Activated CD8-positive, alpha-beta T cell treated with anti-CD3 and anti-CD28 coated beads, Interleukin-2, amount 10 ng/mL, durations not matched to agents 7 days and 5 days (primary cell): ENCODE measurements at regions not wholly inside any gene's neighbourhood (a gene's known extent, or its start where the extent isn't known, plus 50 kb on each side); places are given as distances from the start of the nearest gene placed in this dataset.

ENCODE experiments used
- ATAC-seq: fragments of 150-1000 bp; cut with Tn5 transposase; one replicate; pipeline ENCODE4 v1.10.0; 2021; ENCODE audit warnings: moderate library complexity
- CTCF ChIA-PET: fragments of 350-600 bp; sonication (Branson Sonifier 250); formaldehyde crosslinking; loops from one replicate; lab custom pipeline; 2021; ENCODE audit warnings: antibody characterized with exemption; lab: Charles Lee
- POLR2A ChIA-PET: fragments of 350-600 bp; sonication (Branson Sonifier 250); formaldehyde crosslinking; loops from one replicate; lab custom pipeline; 2021; ENCODE audit warnings: antibody characterized with exemption; lab: Charles Lee
- DNase-seq: peaks from one replicate; pipeline ENCODE4 v3.0.0-alpha.2; 2020
- H3K27ac Mint-ChIP-seq: one replicate; pipeline ENCODE4 v1.8.0; 2021; ENCODE audit warnings: mild to moderate bottlenecking, mixed read lengths
- H3K27me3 Mint-ChIP-seq: one replicate; pipeline ENCODE4 v1.8.0; 2021; ENCODE audit warnings: low read depth, mixed read lengths
- H3K36me3 Mint-ChIP-seq: one replicate; pipeline ENCODE4 v1.8.0; 2021; ENCODE audit warnings: low read depth, mixed read lengths
- H3K4me1 Mint-ChIP-seq: one replicate; pipeline ENCODE4 v1.8.0; 2021; ENCODE audit warnings: low read depth, mixed read lengths
- H3K4me3 Mint-ChIP-seq: one replicate; pipeline ENCODE4 v1.8.0; 2021; ENCODE audit warnings: mild to moderate bottlenecking, mixed read lengths
- H3K9me3 Mint-ChIP-seq: one replicate; pipeline ENCODE4 v1.8.0; 2022; ENCODE audit warnings: mixed read lengths; ENCODE audit not compliant: insufficient read depth

- no peak overlapping the region for H3K27ac Mint-ChIP-seq
- DNase-seq (no peak), ATAC-seq (no peak)
- no peak overlapping the region for H3K4me3 Mint-ChIP-seq
- no peaks in the 10 kb centered on the region for H3K27me3 Mint-ChIP-seq
- no peaks in the 10 kb centered on the region for H3K4me1 Mint-ChIP-seq
- H3K9me3 Mint-ChIP-seq = no peaks in the 10 kb centered on the region
- ChIA-PET POLR2A (interaction anchor here (0.7 kb wide), 1 partner anchor 106 kb away, joined by 3 read pairs; no protein-coding TSS in a partner anchor), CTCF (no interaction called here)
- no peaks in the 10 kb centered on the region for H3K36me3 Mint-ChIP-seq
These were observed 73.1 kb upstream of the PRR23E start for GRCh38 chr3:127119693-127120464.

GRCh38 chr3:127120851-127121647 is 71.9 kb upstream of the PRR23E start:
- ChIA-PET POLR2A (interaction anchor here (0.7 kb wide), 1 partner anchor 105 kb away, joined by 3 read pairs; no protein-coding TSS in a partner anchor), CTCF (no interaction called here)
- Mint-ChIP-seq H3K36me3 (no peaks in the 10 kb centered on the region), H3K9me3 (no peaks in the 10 kb centered on the region), H3K4me1 (no peaks in the 10 kb centered on the region), H3K27me3 (no peaks in the 10 kb centered on the region), H3K4me3 (no peak overlapping the region), H3K27ac (no peak overlapping the region)
- DNase-seq = no peak
- ATAC-seq = no peak

GRCh38 chr3:127121885-127122284 is 71.0 kb upstream of the PRR23E start:
- ChIA-PET POLR2A (no interaction called here), CTCF (no interaction called here)
- no peak for ATAC-seq
- no peaks in the 10 kb centered on the region for H3K4me1 Mint-ChIP-seq
- no peaks in the 10 kb centered on the region for H3K27me3 Mint-ChIP-seq
- H3K36me3 Mint-ChIP-seq = no peaks in the 10 kb centered on the region
- no peak overlapping the region for H3K27ac Mint-ChIP-seq
- H3K4me3 Mint-ChIP-seq = no peak overlapping the region
- DNase-seq = no peak
- no peaks in the 10 kb centered on the region for H3K9me3 Mint-ChIP-seq

GRCh38 chr3:127123533-127123932 is 69.4 kb upstream of the PRR23E start:
- Mint-ChIP-seq H3K9me3 (no peaks in the 10 kb centered on the region), H3K36me3 (no peaks in the 10 kb centered on the region), H3K27me3 (no peaks in the 10 kb centered on the region), H3K4me1 (no peaks in the 10 kb centered on the region), H3K4me3 (no peak overlapping the region), H3K27ac (no peak overlapping the region)
- ATAC-seq (no peak), DNase-seq (no peak)
- ChIA-PET POLR2A (no interaction called here), CTCF (no interaction called here)

- Mint-ChIP-seq H3K27ac (no peak overlapping the region), H3K27me3 (no peaks in the 10 kb centered on the region), H3K4me3 (no peak overlapping the region), H3K4me1 (no peaks in the 10 kb centered on the region), H3K36me3 (no peaks in the 10 kb centered on the region), H3K9me3 (no peaks in the 10 kb centered on the region)
- DNase-seq (no peak), ATAC-seq (no peak)
- ChIA-PET CTCF (no interaction called here), POLR2A (no interaction called here)
These were observed 68.8 kb upstream of the PRR23E start for GRCh38 chr3:127124120-127124519.

GRCh38 chr3:127131424-127132170 is 61.3 kb upstream of the PRR23E start:
- H3K4me3 Mint-ChIP-seq = no peak overlapping the region
- no peak for DNase-seq
- POLR2A ChIA-PET = no interaction called here

GRCh38 chr3:127132876-127133275 is 60.1 kb upstream of the PRR23E start:
- Mint-ChIP-seq H3K36me3 (no peaks in the 10 kb centered on the region), H3K4me3 (no peak overlapping the region), H3K27me3 (peaks cover 24% of the 10 kb centered on the region), H3K9me3 (no peaks in the 10 kb centered on the region), H3K27ac (no peak overlapping the region), H3K4me1 (no peaks in the 10 kb centered on the region)
- no peak for DNase-seq
- ChIA-PET POLR2A (no interaction called here), CTCF (interaction anchor here (0.8 kb wide), 1 partner anchor 415 kb away, joined by 3 read pairs; no protein-coding TSS in a partner anchor)
- no peak for ATAC-seq

More at GRCh38 chr3:127131424-127132170, 61.3 kb upstream of the PRR23E start:
- no peak for ATAC-seq
- Mint-ChIP-seq H3K27me3 (peaks cover 18% of the 10 kb centered on the region), H3K27ac (no peak overlapping the region), H3K9me3 (no peaks in the 10 kb centered on the region), H3K36me3 (no peaks in the 10 kb centered on the region), H3K4me1 (no peaks in the 10 kb centered on the region)
- CTCF ChIA-PET = no interaction called here

DNA sequence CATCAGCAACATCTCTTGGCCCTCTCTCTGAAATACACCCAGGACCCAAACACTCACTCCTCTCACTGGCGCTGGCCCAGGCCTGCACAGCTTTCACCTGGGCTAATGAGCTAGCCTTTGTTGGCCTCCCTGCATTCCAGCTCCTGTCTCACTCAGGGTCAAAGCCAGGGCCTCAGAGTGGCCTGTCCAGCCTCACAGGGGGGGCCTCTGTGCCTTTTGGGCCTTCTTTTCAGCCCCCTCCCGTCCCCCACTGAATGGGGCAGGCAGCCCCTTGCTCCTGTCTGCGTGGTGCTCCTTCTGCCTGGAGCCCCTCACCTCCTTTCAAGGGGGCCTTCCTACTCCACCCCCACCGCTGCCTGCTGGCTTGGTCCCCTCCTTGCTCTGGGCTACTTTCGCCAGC is 59.0 kb upstream of the PRR23E start:
- Mint-ChIP-seq H3K27me3 (peaks cover 24% of the 10 kb centered on the region), H3K4me1 (no peaks in the 10 kb centered on the region), H3K4me3 (no peak overlapping the region), H3K27ac (no peak overlapping the region), H3K9me3 (no peaks in the 10 kb centered on the region), H3K36me3 (no peaks in the 10 kb centered on the region)
- CTCF ChIA-PET = no interaction called here
- no peak for ATAC-seq
- DNase-seq = no peak
- POLR2A ChIA-PET = no interaction called here

- POLR2A ChIA-PET = no interaction called here
- H3K4me3 Mint-ChIP-seq = no peak overlapping the region
- H3K36me3 Mint-ChIP-seq = no peaks in the 10 kb centered on the region
- CTCF ChIA-PET = no interaction called here
- H3K4me1 Mint-ChIP-seq = no peaks in the 10 kb centered on the region
- ATAC-seq (no peak), DNase-seq (no peak)
- no peaks in the 10 kb centered on the region for H3K9me3 Mint-ChIP-seq
- no peak overlapping the region for H3K27ac Mint-ChIP-seq
- peaks cover 24% of the 10 kb centered on the region for H3K27me3 Mint-ChIP-seq
These were observed 58.5 kb upstream of the PRR23E start for GRCh38 chr3:127134466-127134865.

DNA sequence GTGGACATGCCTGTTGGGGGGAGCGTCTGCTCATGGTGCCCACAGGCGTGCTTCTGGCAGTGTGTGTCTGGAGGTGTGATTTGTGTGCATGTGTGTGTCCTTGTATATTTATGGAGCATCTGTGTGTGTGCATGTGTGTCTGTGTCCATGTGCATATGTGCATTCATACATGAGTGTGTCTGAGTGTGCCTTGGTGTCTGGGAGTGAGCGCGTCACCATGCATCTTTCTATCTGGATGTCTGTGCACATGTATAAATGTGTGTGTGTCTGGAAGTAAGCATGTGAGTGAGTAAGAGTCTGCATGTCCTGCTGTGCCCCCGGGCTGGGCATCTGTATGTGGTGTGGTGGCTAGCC is 58.1 kb upstream of the PRR23E start:
- no peaks in the 10 kb centered on the region for H3K9me3 Mint-ChIP-seq
- ATAC-seq = no peak
- H3K4me3 Mint-ChIP-seq = no peak overlapping the region
- POLR2A ChIA-PET = no interaction called here
- no peaks in the 10 kb centered on the region for H3K36me3 Mint-ChIP-seq
- H3K27me3 Mint-ChIP-seq = peaks cover 24% of the 10 kb centered on the region
- H3K27ac Mint-ChIP-seq = no peak overlapping the region
- H3K4me1 Mint-ChIP-seq = no peaks in the 10 kb centered on the region
- CTCF ChIA-PET = no interaction called here
- no peak for DNase-seq

DNA sequence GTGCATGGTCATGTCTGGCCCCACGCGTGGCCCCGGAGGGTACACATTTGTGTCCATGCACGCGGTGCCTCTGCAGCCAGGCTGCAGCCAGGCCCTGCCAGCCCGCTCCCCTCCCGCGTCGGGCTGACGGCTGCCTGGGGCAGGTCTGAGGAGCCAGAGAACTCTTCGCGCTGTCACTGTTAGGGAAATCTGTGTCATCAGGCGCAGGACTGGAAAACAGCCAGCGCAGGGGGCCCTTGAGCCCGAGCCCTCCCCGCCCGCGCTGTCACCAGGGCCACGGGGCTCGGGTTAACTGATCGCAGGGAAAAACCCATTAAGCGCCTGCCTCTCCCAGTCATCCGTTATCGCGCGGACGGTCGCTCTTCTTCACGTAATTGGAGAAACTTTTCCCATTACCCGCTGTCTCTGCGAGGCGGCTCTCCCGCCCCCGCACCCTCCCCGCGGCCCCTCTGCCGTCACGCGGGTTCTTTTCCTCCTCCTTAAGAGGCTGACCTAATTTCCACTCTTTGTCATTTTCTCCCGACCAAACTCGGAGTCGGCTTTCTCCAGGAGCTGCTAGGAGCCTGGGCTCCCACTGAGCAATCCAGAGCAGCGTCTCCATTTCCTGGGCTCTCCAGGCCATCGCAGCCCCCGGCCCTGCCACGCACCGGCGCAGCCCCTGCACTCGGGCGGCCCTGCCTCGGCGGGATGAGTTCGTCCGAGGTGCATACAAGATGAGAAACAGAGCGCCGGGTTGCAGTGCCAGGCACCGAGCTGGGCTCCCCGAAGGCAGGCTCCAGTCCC is 57.5 kb upstream of the PRR23E start:
- DNase-seq = no peak
- H3K27ac Mint-ChIP-seq = no peak overlapping the region
- no peaks in the 10 kb centered on the region for H3K36me3 Mint-ChIP-seq
- no peaks in the 10 kb centered on the region for H3K9me3 Mint-ChIP-seq
- H3K4me3 Mint-ChIP-seq = no peak overlapping the region
- no peak for ATAC-seq
- peaks cover 24% of the 10 kb centered on the region for H3K27me3 Mint-ChIP-seq
- ChIA-PET CTCF (no interaction called here), POLR2A (no interaction called here)
- no peaks in the 10 kb centered on the region for H3K4me1 Mint-ChIP-seq
